Ishikawa (cell line): ENCODE measurements at regions not wholly inside any gene's neighbourhood (a gene's known extent, or its start where the extent isn't known, plus 50 kb on each side); places are given as distances from the start of the nearest gene placed in this dataset.

Experiments
- CEBPB ChIP-seq: IDR thresholded peaks from 2 replicates; pipeline ENCODE4 v1.6.1; 2012
- CREB1 ChIP-seq: IDR thresholded peaks from 2 replicates; pipeline ENCODE4 v1.6.1; 2012; ENCODE audit warnings: low read depth
- EGR1 ChIP-seq: IDR thresholded peaks from 2 replicates; pipeline ENCODE4 v1.6.1; 2012
- EP300 ChIP-seq: IDR thresholded peaks from 2 replicates; pipeline ENCODE4 v1.6.1; 2012; ENCODE audit warnings: borderline replicate concordance
- FOXM1 ChIP-seq: IDR thresholded peaks from 2 replicates; pipeline ENCODE4 v1.6.1; 2012; ENCODE audit warnings: low read depth, borderline replicate concordance
- NFIC ChIP-seq: IDR thresholded peaks from 2 replicates; pipeline ENCODE4 v1.6.1; 2012
- RAD21 ChIP-seq: IDR thresholded peaks from 2 replicates; pipeline ENCODE4 v1.6.1; 2012; ENCODE audit warnings: low read depth
- TAF1 ChIP-seq: IDR thresholded peaks from 2 replicates; pipeline ENCODE4 v1.6.1; 2012; ENCODE audit warnings: low read depth, mild to moderate bottlenecking
- TCF12 ChIP-seq: IDR thresholded peaks from 2 replicates; pipeline ENCODE4 v1.6.1; 2012; ENCODE audit warnings: low read depth
- TEAD4 ChIP-seq: IDR thresholded peaks from 2 replicates; pipeline ENCODE4 v1.6.1; 2012
- YY1 ChIP-seq: IDR thresholded peaks from 2 replicates; pipeline ENCODE4 v1.6.1; 2012; ENCODE audit warnings: low read depth
- ZBTB7A ChIP-seq: IDR thresholded peaks from 2 replicates; pipeline ENCODE4 v1.6.1; 2012; ENCODE audit warnings: low read depth
- TF ChIP-seq, protein P1 (sequence below): IDR thresholded peaks from 2 replicates; pipeline ENCODE4 v1.6.1; 2012
- TF ChIP-seq, protein P2 (sequence below): IDR thresholded peaks from 2 replicates; pipeline ENCODE4 v1.6.1; 2012
- TF ChIP-seq, protein P3 (sequence below): IDR thresholded peaks from 2 replicates; pipeline ENCODE4 v1.6.1; 2012; ENCODE audit warnings: low read depth, mild to moderate bottlenecking

- no peak for TF ChIP-seq RAD21
- TF ChIP-seq TCF12: no peak
- TF ChIP-seq, protein P1, sequence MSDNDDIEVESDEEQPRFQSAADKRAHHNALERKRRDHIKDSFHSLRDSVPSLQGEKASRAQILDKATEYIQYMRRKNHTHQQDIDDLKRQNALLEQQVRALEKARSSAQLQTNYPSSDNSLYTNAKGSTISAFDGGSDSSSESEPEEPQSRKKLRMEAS: no peak
- TF ChIP-seq CREB1: no peak
- TF ChIP-seq, protein P2, sequence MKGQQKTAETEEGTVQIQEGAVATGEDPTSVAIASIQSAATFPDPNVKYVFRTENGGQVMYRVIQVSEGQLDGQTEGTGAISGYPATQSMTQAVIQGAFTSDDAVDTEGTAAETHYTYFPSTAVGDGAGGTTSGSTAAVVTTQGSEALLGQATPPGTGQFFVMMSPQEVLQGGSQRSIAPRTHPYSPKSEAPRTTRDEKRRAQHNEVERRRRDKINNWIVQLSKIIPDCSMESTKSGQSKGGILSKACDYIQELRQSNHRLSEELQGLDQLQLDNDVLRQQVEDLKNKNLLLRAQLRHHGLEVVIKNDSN: no peak
- TF ChIP-seq, protein P3, sequence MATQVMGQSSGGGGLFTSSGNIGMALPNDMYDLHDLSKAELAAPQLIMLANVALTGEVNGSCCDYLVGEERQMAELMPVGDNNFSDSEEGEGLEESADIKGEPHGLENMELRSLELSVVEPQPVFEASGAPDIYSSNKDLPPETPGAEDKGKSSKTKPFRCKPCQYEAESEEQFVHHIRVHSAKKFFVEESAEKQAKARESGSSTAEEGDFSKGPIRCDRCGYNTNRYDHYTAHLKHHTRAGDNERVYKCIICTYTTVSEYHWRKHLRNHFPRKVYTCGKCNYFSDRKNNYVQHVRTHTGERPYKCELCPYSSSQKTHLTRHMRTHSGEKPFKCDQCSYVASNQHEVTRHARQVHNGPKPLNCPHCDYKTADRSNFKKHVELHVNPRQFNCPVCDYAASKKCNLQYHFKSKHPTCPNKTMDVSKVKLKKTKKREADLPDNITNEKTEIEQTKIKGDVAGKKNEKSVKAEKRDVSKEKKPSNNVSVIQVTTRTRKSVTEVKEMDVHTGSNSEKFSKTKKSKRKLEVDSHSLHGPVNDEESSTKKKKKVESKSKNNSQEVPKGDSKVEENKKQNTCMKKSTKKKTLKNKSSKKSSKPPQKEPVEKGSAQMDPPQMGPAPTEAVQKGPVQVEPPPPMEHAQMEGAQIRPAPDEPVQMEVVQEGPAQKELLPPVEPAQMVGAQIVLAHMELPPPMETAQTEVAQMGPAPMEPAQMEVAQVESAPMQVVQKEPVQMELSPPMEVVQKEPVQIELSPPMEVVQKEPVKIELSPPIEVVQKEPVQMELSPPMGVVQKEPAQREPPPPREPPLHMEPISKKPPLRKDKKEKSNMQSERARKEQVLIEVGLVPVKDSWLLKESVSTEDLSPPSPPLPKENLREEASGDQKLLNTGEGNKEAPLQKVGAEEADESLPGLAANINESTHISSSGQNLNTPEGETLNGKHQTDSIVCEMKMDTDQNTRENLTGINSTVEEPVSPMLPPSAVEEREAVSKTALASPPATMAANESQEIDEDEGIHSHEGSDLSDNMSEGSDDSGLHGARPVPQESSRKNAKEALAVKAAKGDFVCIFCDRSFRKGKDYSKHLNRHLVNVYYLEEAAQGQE: no peak
- no peak for TF ChIP-seq CEBPB
- no peak for TF ChIP-seq FOXM1
- no peak for TF ChIP-seq ZBTB7A
- TF ChIP-seq EGR1: no peak
- no peak for TF ChIP-seq TAF1
- TF ChIP-seq YY1: no peak
- no peak for TF ChIP-seq EP300
- no peak for TF ChIP-seq TEAD4
- no peak for TF ChIP-seq NFIC
Observed at GRCh38 chr6:11411593-11411992, 126.0 kb upstream of the TMEM170B start.

DNA sequence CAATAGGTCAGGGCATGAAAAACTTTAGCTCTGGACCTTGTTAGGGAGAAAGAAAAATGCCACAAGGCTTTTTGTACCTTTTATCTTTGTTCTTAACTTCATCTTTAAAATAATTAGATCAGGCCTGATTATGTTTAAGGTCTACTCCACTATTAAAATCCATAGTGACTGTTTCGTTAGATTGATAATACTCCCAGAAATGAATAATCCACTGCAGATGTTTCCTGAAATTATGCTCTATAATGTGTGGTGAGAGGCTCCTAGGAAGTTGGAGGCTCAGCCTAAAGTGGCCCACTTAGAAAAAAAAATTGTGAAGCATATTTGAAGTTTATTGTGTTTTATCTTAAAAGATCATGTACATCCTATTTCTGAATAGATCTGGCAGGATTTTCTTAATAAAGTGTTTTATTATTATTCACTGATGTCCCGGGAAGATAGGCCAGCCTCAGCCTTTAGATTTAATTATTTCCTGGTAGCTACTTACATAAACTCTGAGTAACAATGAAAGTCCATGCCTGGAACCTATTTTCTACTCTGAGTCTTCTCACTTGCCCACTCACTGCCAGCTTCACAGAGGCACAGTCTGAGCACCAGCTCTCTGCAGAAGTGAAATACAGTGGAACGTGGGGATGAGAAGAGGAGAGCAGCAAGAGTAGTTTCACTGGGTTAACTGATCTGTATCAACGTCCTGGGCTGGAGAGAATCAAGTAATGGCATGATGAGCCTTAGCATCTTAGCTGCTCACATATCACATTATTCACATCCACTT, 126.8 kb upstream of the TMEM170B start:
- TF ChIP-seq ZBTB7A: no peak
- no peak for TF ChIP-seq YY1
- no peak for TF ChIP-seq TAF1

DNA sequence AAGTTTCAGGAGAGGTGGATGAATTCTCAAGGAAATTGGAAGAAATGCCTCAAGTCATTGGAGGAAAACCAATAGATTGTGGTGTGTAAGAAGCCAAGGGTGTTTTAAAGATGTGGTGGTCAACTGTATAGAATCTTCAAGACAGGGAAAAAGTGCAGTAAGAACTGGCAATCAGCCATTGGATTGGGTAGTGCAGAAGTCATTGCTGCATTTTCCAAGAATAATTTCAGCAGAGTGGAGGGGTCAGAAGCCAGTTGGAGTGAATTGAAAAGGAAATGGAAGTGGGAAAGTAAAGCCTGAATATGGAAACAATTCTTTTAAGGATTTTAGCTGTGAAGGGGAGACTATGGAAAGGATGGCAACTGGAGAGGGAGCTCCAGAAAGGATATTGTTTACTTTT, 128.2 kb upstream of the TMEM170B start:
- TF ChIP-seq CREB1: no peak
- TF ChIP-seq EGR1: no peak
- TF ChIP-seq RAD21: no peak
- TF ChIP-seq, protein P3: no peak
- TF ChIP-seq YY1: no peak
- TF ChIP-seq TAF1: no peak
- TF ChIP-seq FOXM1: no peak
- no peak for TF ChIP-seq CEBPB
- TF ChIP-seq TCF12: no peak
- no peak for TF ChIP-seq NFIC
- TF ChIP-seq TEAD4: no peak
- TF ChIP-seq, protein P2: no peak
- TF ChIP-seq ZBTB7A: no peak
- TF ChIP-seq, protein P1: no peak
- no peak for TF ChIP-seq EP300

DNA sequence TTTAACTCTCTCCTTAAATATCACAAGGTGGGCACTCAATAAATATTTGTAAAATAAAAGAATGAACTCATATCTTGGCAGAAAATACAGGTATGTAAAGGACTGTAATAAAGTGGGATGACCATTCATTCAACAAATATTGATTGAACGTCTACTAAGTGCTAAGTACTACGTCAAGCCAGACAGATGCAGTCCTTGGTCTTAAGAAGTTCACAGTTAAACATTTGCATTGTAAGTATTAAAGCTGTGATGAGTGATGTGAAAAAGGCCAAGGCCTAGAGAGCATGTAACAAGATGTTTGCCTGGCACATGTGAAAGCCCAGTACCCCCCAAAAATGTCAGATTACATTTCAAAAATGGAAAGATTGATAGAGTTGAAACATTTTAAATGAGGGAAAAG, 130.1 kb upstream of the TMEM170B start:
- TF ChIP-seq ZBTB7A: no peak
- TF ChIP-seq CREB1: no peak
- TF ChIP-seq, protein P1: no peak
- no peak for TF ChIP-seq FOXM1
- TF ChIP-seq TEAD4: no peak
- no peak for TF ChIP-seq EP300
- TF ChIP-seq RAD21: no peak
- TF ChIP-seq, protein P2: no peak
- TF ChIP-seq YY1: no peak
- no peak for TF ChIP-seq TCF12
- no peak for TF ChIP-seq CEBPB
- no peak for TF ChIP-seq TAF1
- TF ChIP-seq, protein P3: no peak
- no peak for TF ChIP-seq EGR1
- TF ChIP-seq NFIC: no peak
